Stimulated activated CD4-positive, alpha-beta T cell treated with anti-CD3 and anti-CD28 coated beads, Interleukin-4, amount 100 ng/mL, for 24 hours (primary cell): ENCODE measurements at regions not wholly inside any gene's neighbourhood (a gene's known extent, or its start where the extent isn't known, plus 50 kb on each side); places are given as distances from the start of the nearest gene placed in this dataset.
"Not testable (repeated sequence)": the region's sequence is repeated elsewhere in the genome, so short reads cannot be mapped to it uniquely, and the experiment has no call there.

ENCODE experiments used
- DNase-seq: peaks from one replicate; pipeline ENCODE4 v3.0.0-alpha.2; 2020

- no peak for DNase-seq
These were observed 71.2 kb downstream of the RMI2 start for GRCh38 chr16:11416228-11417001.

- DNase-seq = no peak
These were observed 72.2 kb downstream of the RMI2 start for GRCh38 chr16:11417487-11417886.

- no peak for DNase-seq
These were observed 73.2 kb downstream of the RMI2 start for GRCh38 chr16:11418506-11418905.

GRCh38 chr16:11420067-11420466, 74.8 kb downstream of the RMI2 start:
- DNase-seq = not testable (repeated sequence)

GRCh38 chr16:11420895-11421294, 75.6 kb downstream of the RMI2 start:
- DNase-seq = no peak

- DNase-seq = no peak
These were observed 77.4 kb downstream of the RMI2 start for GRCh38 chr16:11422381-11423314.

- no peak for DNase-seq
These were observed 78.3 kb downstream of the RMI2 start for GRCh38 chr16:11423315-11424117.

GRCh38 chr16:11424118-11424460, 78.8 kb downstream of the RMI2 start:
- no peak for DNase-seq

GRCh38 chr16:11425140-11425539, 79.9 kb downstream of the RMI2 start:
- no peak for DNase-seq

GRCh38 chr16:11428623-11428953, 83.3 kb downstream of the RMI2 start:
- no peak for DNase-seq

- no peak for DNase-seq
These were observed 83.9 kb downstream of the RMI2 start for GRCh38 chr16:11429123-11429522.

GRCh38 chr16:11429823-11430222, 84.6 kb downstream of the RMI2 start:
- no peak for DNase-seq

GRCh38 chr16:11430601-11431317, 85.5 kb downstream of the RMI2 start:
- DNase-seq = no peak

- DNase-seq = no peak
These were observed 86.7 kb downstream of the RMI2 start for GRCh38 chr16:11431915-11432465.

- no peak for DNase-seq
These were observed 87.7 kb downstream of the RMI2 start for GRCh38 chr16:11432856-11433395.

- no peak for DNase-seq
These were observed 90.3 kb downstream of the RMI2 start for GRCh38 chr16:11435576-11435975.

- no peak for DNase-seq
These were observed 91.8 kb downstream of the RMI2 start for GRCh38 chr16:11437069-11437468.

- DNase-seq = no peak
These were observed 94.8 kb downstream of the RMI2 start for GRCh38 chr16:11439790-11440656.

GRCh38 chr16:11440657-11441012, 95.4 kb downstream of the RMI2 start:
- DNase-seq = no peak

- DNase-seq = no peak
These were observed 100.2 kb downstream of the RMI2 start for GRCh38 chr16:11445486-11445885.

- DNase-seq = no peak
These were observed 101.4 kb downstream of the RMI2 start for GRCh38 chr16:11446566-11447119.
